Smooth muscle cell (in vitro differentiated cells): ENCODE measurements at regions not wholly inside any gene's neighbourhood (a gene's known extent, or its start where the extent isn't known, plus 50 kb on each side); places are given as distances from the start of the nearest gene placed in this dataset.

Experiments
- DNase-seq: peaks from one replicate; lab custom pipeline; 2025; ENCODE audit not compliant: unreplicated experiment; lab: John Stamatoyannopoulos, UW
- H2AFZ ChIP-seq: fragments of 200-600 bp; sonication (generic); 2 replicates; pipeline ENCODE4 v1.6.0; 2016; ENCODE audit warnings: antibody characterized with exemption, low read depth, mild to moderate bottlenecking
- H3F3A ChIP-seq: fragments of 200-600 bp; sonication (generic); 2 replicates; pipeline ENCODE4 v1.6.0; 2017; ENCODE audit warnings: antibody characterized with exemption, low read depth
- H3K27ac ChIP-seq: fragments of 200-600 bp; sonication (generic); 2 replicates; pipeline ENCODE4 v1.5.1; 2016; ENCODE audit warnings: low read depth, mild to moderate bottlenecking
- H3K27me3 ChIP-seq: fragments of 200-600 bp; sonication (generic); 2 replicates; pipeline ENCODE4 v1.6.1; 2016; ENCODE audit warnings: low read depth, mild to moderate bottlenecking
- H3K36me3 ChIP-seq: fragments of 200-600 bp; sonication (generic); 2 replicates; pipeline ENCODE4 v1.5.1; 2016; ENCODE audit warnings: low read depth
- H3K4me1 ChIP-seq: fragments of 200-600 bp; sonication (generic); 2 replicates; pipeline ENCODE4 v1.5.1; 2016; ENCODE audit warnings: low read depth
- H3K4me2 ChIP-seq: fragments of 200-600 bp; sonication (generic); 2 replicates; pipeline ENCODE4 v1.6.0; 2016; ENCODE audit warnings: mild to moderate bottlenecking
- H3K4me3 ChIP-seq: fragments of 200-600 bp; sonication (generic); 2 replicates; pipeline ENCODE4 v1.5.1; 2016; ENCODE audit warnings: mild to moderate bottlenecking
- H3K79me2 ChIP-seq: fragments of 200-600 bp; sonication (generic); 2 replicates; pipeline ENCODE4 v1.6.0; 2016; ENCODE audit warnings: low read depth, mild to moderate bottlenecking
- H3K9ac ChIP-seq: fragments of 200-600 bp; sonication (generic); 2 replicates; pipeline ENCODE4 v1.6.0; 2016; ENCODE audit warnings: low read depth
- H3K9me3 ChIP-seq: fragments of 200-600 bp; sonication (generic); replicated peaks from 2 replicates; pipeline ENCODE4 v1.5.1; 2016; ENCODE audit warnings: low read depth
- H4K20me1 ChIP-seq: fragments of 200-600 bp; sonication (generic); 2 replicates; pipeline ENCODE4 v1.6.0; 2016; ENCODE audit warnings: low read depth
- CTCF ChIP-seq: fragments of 200-600 bp; sonication (generic); IDR thresholded peaks from 2 replicates; pipeline ENCODE4 v1.5.1; 2017; ENCODE audit warnings: borderline replicate concordance, mild to moderate bottlenecking, antibody characterized with exemption; ENCODE audit not compliant: insufficient read depth, poor library complexity, severe bottlenecking
- WGBS: methylation state at CpG from one replicate; pipeline ENCODE4 v1.1.7; 2016; ENCODE audit warnings: low lambda C conversion rate; 5-methylcytosine and 5-hydroxymethylcytosine counted together

GRCh38 chr9:99678566-99678965 is 143.1 kb upstream of the NR4A3 start:
- Histone ChIP-seq H4K20me1 (no peaks in the 10 kb centered on the region), H3K4me2 (no peak overlapping the region), H3K27me3 (no peaks in the 10 kb centered on the region), H3K9me3 (no peaks in the 10 kb centered on the region), H3K9ac (no peak overlapping the region), H3K36me3 (no peaks in the 10 kb centered on the region), H3K4me1 (no peaks in the 10 kb centered on the region), H3K79me2 (no peaks in the 10 kb centered on the region), H3K4me3 (no peak overlapping the region), H3F3A (no peaks in the 10 kb centered on the region), H2AFZ (no peak overlapping the region), H3K27ac (no peak overlapping the region)
- no peak for DNase-seq
- TF ChIP-seq CTCF = no peak

DNA sequence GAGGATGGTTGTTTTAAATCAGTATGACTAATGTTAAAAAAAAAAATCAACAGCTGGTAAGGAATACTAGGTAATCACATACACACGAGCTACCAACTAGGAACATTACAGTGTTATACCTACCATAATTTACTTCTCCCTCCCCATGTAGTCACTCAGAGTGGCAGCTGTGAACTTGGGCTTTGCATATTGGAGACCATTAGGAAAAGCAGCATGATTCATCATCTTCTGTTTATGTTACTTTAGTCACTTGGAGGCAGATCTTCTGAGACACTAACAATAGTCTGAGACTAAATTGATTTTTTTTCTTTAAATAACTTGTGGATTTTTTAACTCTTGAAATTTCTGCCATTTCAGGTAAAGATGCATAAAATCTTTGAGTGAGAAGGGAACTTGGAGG is 141.5 kb upstream of the NR4A3 start:
- Histone ChIP-seq H3K9ac (no peak overlapping the region), H3K79me2 (no peaks in the 10 kb centered on the region), H3K4me2 (no peak overlapping the region), H3K9me3 (no peaks in the 10 kb centered on the region), H3K36me3 (no peaks in the 10 kb centered on the region), H3K27ac (no peak overlapping the region), H2AFZ (no peak overlapping the region), H3F3A (no peaks in the 10 kb centered on the region), H3K4me3 (no peak overlapping the region), H3K4me1 (no peaks in the 10 kb centered on the region), H3K27me3 (no peaks in the 10 kb centered on the region), H4K20me1 (no peaks in the 10 kb centered on the region)
- WGBS = 50% methylated on average over 1 of the region's 1 CpG
- no peak for TF ChIP-seq CTCF
- DNase-seq = no peak

GRCh38 chr9:99681113-99681512 is 140.6 kb upstream of the NR4A3 start:
- Histone ChIP-seq H3K27ac (no peak overlapping the region), H3F3A (no peaks in the 10 kb centered on the region), H3K36me3 (no peaks in the 10 kb centered on the region), H3K79me2 (no peaks in the 10 kb centered on the region), H3K9me3 (no peaks in the 10 kb centered on the region), H3K4me3 (no peak overlapping the region), H4K20me1 (no peaks in the 10 kb centered on the region), H2AFZ (no peak overlapping the region), H3K4me1 (no peaks in the 10 kb centered on the region), H3K9ac (no peak overlapping the region), H3K27me3 (no peaks in the 10 kb centered on the region), H3K4me2 (no peak overlapping the region)
- no peak for DNase-seq
- TF ChIP-seq CTCF = no peak

GRCh38 chr9:99682378-99682777 is 139.3 kb upstream of the NR4A3 start:
- Histone ChIP-seq H3K36me3 (no peaks in the 10 kb centered on the region), H3K9ac (no peak overlapping the region), H3F3A (no peaks in the 10 kb centered on the region), H3K27ac (no peak overlapping the region), H3K27me3 (no peaks in the 10 kb centered on the region), H3K4me1 (no peaks in the 10 kb centered on the region), H3K4me3 (no peak overlapping the region), H3K79me2 (no peaks in the 10 kb centered on the region), H4K20me1 (no peaks in the 10 kb centered on the region), H2AFZ (no peak overlapping the region), H3K9me3 (no peaks in the 10 kb centered on the region), H3K4me2 (no peak overlapping the region)
- no peak for DNase-seq
- WGBS = 100% methylated on average over 1 of the region's 1 CpG
- TF ChIP-seq CTCF = no peak
